ENCODE measurements at regions not wholly inside any gene's neighbourhood (a gene's known extent, or its start where the extent isn't known, plus 50 kb on each side); places are given as distances from the start of the nearest gene placed in this dataset.

- no peak for DNase-seq (ENCODE audit: low read depth)
- no peak overlapping the region for H3K4me3 ChIP-seq (ENCODE audit: low read depth, low read length)
- TF ChIP-seq, protein P1, sequence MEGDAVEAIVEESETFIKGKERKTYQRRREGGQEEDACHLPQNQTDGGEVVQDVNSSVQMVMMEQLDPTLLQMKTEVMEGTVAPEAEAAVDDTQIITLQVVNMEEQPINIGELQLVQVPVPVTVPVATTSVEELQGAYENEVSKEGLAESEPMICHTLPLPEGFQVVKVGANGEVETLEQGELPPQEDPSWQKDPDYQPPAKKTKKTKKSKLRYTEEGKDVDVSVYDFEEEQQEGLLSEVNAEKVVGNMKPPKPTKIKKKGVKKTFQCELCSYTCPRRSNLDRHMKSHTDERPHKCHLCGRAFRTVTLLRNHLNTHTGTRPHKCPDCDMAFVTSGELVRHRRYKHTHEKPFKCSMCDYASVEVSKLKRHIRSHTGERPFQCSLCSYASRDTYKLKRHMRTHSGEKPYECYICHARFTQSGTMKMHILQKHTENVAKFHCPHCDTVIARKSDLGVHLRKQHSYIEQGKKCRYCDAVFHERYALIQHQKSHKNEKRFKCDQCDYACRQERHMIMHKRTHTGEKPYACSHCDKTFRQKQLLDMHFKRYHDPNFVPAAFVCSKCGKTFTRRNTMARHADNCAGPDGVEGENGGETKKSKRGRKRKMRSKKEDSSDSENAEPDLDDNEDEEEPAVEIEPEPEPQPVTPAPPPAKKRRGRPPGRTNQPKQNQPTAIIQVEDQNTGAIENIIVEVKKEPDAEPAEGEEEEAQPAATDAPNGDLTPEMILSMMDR (IDR thresholded peaks at IDR 0.05; ENCODE audit: insufficient read depth, low read depth, low read length, missing control alignments) = no peak
These were observed 188.0 kb upstream of the TCERG1L start for GRCh38 chr10:131499566-131499965.

DNA sequence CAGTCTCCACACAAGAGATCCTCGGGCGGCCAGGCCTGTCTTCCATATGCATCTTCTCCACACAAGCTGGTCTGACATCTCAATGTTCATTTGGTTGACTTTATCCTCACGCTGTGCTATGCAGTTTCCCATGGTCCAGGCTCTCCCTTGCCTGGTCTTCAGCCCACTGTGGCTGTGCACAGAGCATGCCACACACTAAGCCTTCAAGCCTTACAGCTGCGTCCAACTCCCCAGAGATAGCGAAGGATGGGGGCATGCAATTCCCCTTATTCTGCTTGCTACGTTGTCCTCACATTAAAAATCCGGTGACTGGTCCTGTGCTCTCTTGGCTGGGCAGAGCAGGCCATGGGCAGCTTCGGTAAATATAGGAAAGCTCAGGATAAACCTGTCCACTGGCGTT is 188.7 kb upstream of the TCERG1L start:
- H3K4me3 ChIP-seq (ENCODE audit: low read depth, low read length) = no peak overlapping the region
- TF ChIP-seq, protein P1 (IDR thresholded peaks at IDR 0.05; ENCODE audit: insufficient read depth, low read depth, low read length, missing control alignments) = no peak
- DNase-seq (ENCODE audit: low read depth) = no peak

GRCh38 chr10:131500892-131501291 is 189.4 kb upstream of the TCERG1L start:
- no peak overlapping the region for H3K4me3 ChIP-seq (ENCODE audit: low read depth, low read length)
- TF ChIP-seq, protein P1 (IDR thresholded peaks at IDR 0.05; ENCODE audit: insufficient read depth, low read depth, low read length, missing control alignments) = no peak
- DNase-seq (ENCODE audit: low read depth) = no peak

DNA sequence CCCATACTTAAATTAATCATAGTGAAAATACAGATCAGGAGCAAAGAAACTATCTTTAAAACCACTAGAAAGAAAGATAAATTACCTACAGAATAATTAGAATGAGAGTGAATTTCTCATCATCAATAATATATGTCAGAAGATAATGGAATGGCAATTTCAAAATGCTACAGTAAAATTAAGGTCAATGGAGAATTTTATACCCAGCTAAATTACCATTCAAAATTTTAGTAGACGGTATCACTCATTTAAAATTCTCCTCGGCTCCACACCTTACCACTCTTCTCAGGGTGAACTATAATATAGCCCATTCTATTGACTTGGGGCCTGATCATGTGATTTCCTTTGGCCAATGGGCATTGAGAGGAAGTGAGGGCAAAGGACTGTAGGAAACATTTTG is 192.5 kb upstream of the TCERG1L start:
- TF ChIP-seq, protein P1 (IDR thresholded peaks at IDR 0.05; ENCODE audit: insufficient read depth, low read depth, low read length, missing control alignments) = no peak

DNA sequence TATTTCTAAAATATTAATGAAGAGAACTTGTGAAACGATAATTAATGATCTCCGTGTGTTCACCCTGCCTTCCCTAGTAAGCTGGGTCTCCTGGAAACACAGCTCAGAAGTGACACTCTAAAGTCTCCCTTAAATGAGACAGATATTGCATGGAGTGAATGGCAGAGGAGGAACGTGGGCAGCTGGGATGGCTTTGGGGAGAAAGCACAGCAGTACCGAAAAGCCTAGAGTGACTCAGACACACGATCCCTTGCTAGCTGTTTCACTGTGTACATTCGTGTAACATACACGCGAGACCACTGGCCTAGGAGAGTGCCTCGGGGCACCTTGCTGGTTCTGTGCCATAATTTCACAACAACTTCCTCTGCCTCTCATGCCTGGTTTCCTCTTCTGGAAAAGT is 199.9 kb upstream of the TCERG1L start:
- H3K4me3 ChIP-seq (ENCODE audit: low read depth, low read length) = no peak overlapping the region
- no peak for DNase-seq (ENCODE audit: low read depth)
- TF ChIP-seq, protein P1 (IDR thresholded peaks at IDR 0.05; ENCODE audit: insufficient read depth, low read depth, low read length, missing control alignments) = no peak

More for the DNA sequence above, 192.5 kb upstream of the TCERG1L start:
- H3K4me3 ChIP-seq (ENCODE audit: low read depth, low read length) = no peak overlapping the region
- DNase-seq (ENCODE audit: low read depth) = no peak

DNA sequence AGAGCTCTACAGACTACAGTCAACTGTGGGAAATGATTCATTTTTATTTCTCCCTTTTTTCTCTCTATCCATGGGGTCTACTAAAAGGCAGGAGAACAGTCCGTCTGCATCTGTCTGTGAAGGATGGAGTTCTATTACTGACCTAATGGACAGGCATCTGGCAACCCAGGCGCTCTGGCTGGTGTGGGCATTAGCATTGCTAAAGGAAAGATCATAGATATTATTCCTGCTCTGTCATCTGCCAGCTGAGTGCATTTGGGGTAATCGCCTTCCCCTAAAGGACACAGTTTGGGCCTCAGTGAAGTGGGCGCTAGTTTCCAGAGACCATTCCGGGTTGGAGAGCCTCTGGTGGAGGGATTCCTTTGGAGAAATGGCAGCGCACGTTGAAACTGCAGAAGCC is 201.3 kb upstream of the TCERG1L start:
- TF ChIP-seq, protein P1 (IDR thresholded peaks at IDR 0.05; ENCODE audit: insufficient read depth, low read depth, low read length, missing control alignments) = no peak
- H3K4me3 ChIP-seq (ENCODE audit: low read depth, low read length) = no peak overlapping the region
- DNase-seq (ENCODE audit: low read depth) = no peak

- DNase-seq (ENCODE audit: low read depth) = no peak
- TF ChIP-seq, protein P1 (IDR thresholded peaks at IDR 0.05; ENCODE audit: insufficient read depth, low read depth, low read length, missing control alignments) = no peak
- H3K4me3 ChIP-seq (ENCODE audit: low read depth, low read length) = no peak overlapping the region
These were observed 201.9 kb upstream of the TCERG1L start for GRCh38 chr10:131513445-131513844.
